HG03139 (cell line): ENCODE measurements at regions not wholly inside any gene's neighbourhood (a gene's known extent, or its start where the extent isn't known, plus 50 kb on each side); places are given as distances from the start of the nearest gene placed in this dataset.

Experiments
- ATAC-seq: cut with Tn5 transposase; IDR thresholded peaks from one replicate; pipeline ENCODE4 v1.9.1; 2021; ENCODE audit not compliant: unreplicated experiment

- ATAC-seq, result no peak
These were observed 268.0 kb downstream of the MSRB3 start for GRCh38 chr12:65546528-65546927.

- peak; percentile 99 for ATAC-seq
These were observed 267.4 kb upstream of the HMGA2 start for GRCh38 chr12:65556676-65557437.

GRCh38 chr12:65557438-65558181 is 266.7 kb upstream of the HMGA2 start:
- ATAC-seq, result no peak

- no peak for ATAC-seq
These were observed 264.0 kb upstream of the HMGA2 start for GRCh38 chr12:65560286-65560685.

GRCh38 chr12:65561798-65562382 is 262.4 kb upstream of the HMGA2 start:
- no peak for ATAC-seq

GRCh38 chr12:65565601-65566560 is 258.4 kb upstream of the HMGA2 start:
- no peak for ATAC-seq

- no peak for ATAC-seq
These were observed 257.5 kb upstream of the HMGA2 start for GRCh38 chr12:65566751-65567150.

GRCh38 chr12:65567820-65568219 is 256.5 kb upstream of the HMGA2 start:
- no peak for ATAC-seq

GRCh38 chr12:65568517-65568916 is 255.8 kb upstream of the HMGA2 start:
- ATAC-seq, result no peak

- ATAC-seq, result no peak
These were observed 253.7 kb upstream of the HMGA2 start for GRCh38 chr12:65570451-65571130.

- no peak for ATAC-seq
These were observed 249.4 kb upstream of the HMGA2 start for GRCh38 chr12:65574867-65575266.

GRCh38 chr12:65584016-65584415 is 240.3 kb upstream of the HMGA2 start:
- ATAC-seq, result no peak

- no peak for ATAC-seq
These were observed 238.4 kb upstream of the HMGA2 start for GRCh38 chr12:65585648-65586602.

- no peak for ATAC-seq
These were observed 237.5 kb upstream of the HMGA2 start for GRCh38 chr12:65586796-65587195.

- no peak for ATAC-seq
These were observed 234.0 kb upstream of the HMGA2 start for GRCh38 chr12:65590318-65590717.

- ATAC-seq, result no peak
These were observed 231.9 kb upstream of the HMGA2 start for GRCh38 chr12:65592416-65592815.

- no peak for ATAC-seq
These were observed 231.0 kb upstream of the HMGA2 start for GRCh38 chr12:65593239-65593701.

GRCh38 chr12:65594409-65594808 is 229.9 kb upstream of the HMGA2 start:
- ATAC-seq, result no peak

GRCh38 chr12:65595016-65595560 is 229.2 kb upstream of the HMGA2 start:
- ATAC-seq, result no peak
